ENCODE measurements at regions not wholly inside any gene's neighbourhood (a gene's known extent, or its start where the extent isn't known, plus 50 kb on each side); places are given as distances from the start of the nearest gene placed in this dataset.

GRCh38 chr7:155941688-155942087 is 129.4 kb upstream of the SHH start:
- no peak overlapping the region for H3K4me3 ChIP-seq (ENCODE audit: insufficient read depth, low read depth, low read length)
- H3K27me3 ChIP-seq (ENCODE audit: control insufficient read depth, insufficient read depth, low read length), result no peaks in the 10 kb centered on the region
- no peaks in the 10 kb centered on the region for H4K20me1 ChIP-seq (ENCODE audit: insufficient read depth, low read length)
- H3K4me1 ChIP-seq (ENCODE audit: control insufficient read depth, insufficient read depth, low read length), result peaks cover 2% of the 10 kb centered on the region; the same call in 1 of the 2 replicates
- H3K14ac ChIP-seq (replicated peaks; ENCODE audit: low read depth, low read length), result no peak overlapping the region
- no peaks in the 10 kb centered on the region for H3K36me3 ChIP-seq (ENCODE audit: control insufficient read depth, insufficient read depth, low read length)
- no peak overlapping the region for H3K23ac ChIP-seq (ENCODE audit: low read depth, low read length)
- H4K91ac ChIP-seq (ENCODE audit: insufficient read depth, low read depth, low read length), result no peak overlapping the region
- BruUV-seq (replicated peaks), result no TSS peak
- H2BK15ac ChIP-seq (ENCODE audit: low read depth, low read length), result no peak overlapping the region
- no peaks in the 10 kb centered on the region for H3K79me1 ChIP-seq (ENCODE audit: low read depth in 1 of 2, low read length in 2 of 2)
- H3K4me2 ChIP-seq (ENCODE audit: low read depth, low read length), result no peak overlapping the region
- no peak overlapping the region for H4K5ac ChIP-seq (ENCODE audit: low read depth, low read length)
- intact Hi-C loops (cut with micrococcal nuclease), result no loop called here
- no peak overlapping the region for H2BK20ac ChIP-seq (ENCODE audit: low read depth, low read length)
- H2AFZ ChIP-seq (replicated peaks; ENCODE audit: low read length, poor library complexity), result no peak overlapping the region
- no peak overlapping the region for H4K8ac ChIP-seq (ENCODE audit: low read depth in 2 of 2, low read length in 2 of 2)
- no peak overlapping the region for H3K56ac ChIP-seq (ENCODE audit: extremely low read depth, insufficient read depth, low read length)
- no peak overlapping the region for H3K27ac ChIP-seq (ENCODE audit: insufficient read depth, low read length)
- CTCF ChIA-PET, result no interaction called here
- DNase-seq (no peak), ATAC-seq (ENCODE audit: low read depth) (peak; percentile 32; the same call in 1 of the 2 replicates)
- H2BK5ac ChIP-seq (ENCODE audit: low read depth, low read length, poor library complexity, severe bottlenecking), result no peak overlapping the region
- no peak overlapping the region for H3K4ac ChIP-seq (ENCODE audit: low read depth, low read length)
- POLR2A ChIA-PET (ENCODE audit: unreplicated experiment), result no interaction called here
- no peak overlapping the region for H3K9ac ChIP-seq (ENCODE audit: low read depth, low read length)
- no peak overlapping the region for H2AK5ac ChIP-seq (ENCODE audit: low read depth, low read length)
- dilution Hi-C loops (cut with HindIII; ENCODE audit: low sequenced_read_pairs, unreplicated experiment), result no loop called here
- no peak overlapping the region for H2AK9ac ChIP-seq (replicated peaks; ENCODE audit: low read depth, low read length, poor library complexity)
- no peak overlapping the region for H2BK120ac ChIP-seq (ENCODE audit: low read depth, low read length)
- no peak overlapping the region for H3K18ac ChIP-seq (ENCODE audit: low read depth, low read length)
- no peaks in the 10 kb centered on the region for H3K9me1 ChIP-seq (ENCODE audit: insufficient read depth, low read length)
- 20% methylated on average over 1 of the region's 4 CpGs; no CpG with 5 or more reads in 1 of the 2 experiments for WGBS, 2 experiments (ENCODE audit: extremely low coverage in 2 of 2, insufficient read length in 1 of 2)
- in situ Hi-C loops (cut with MboI; ENCODE audit: low sequenced_read_pairs), result no loop called here
- TF ChIP-seq, protein P1, sequence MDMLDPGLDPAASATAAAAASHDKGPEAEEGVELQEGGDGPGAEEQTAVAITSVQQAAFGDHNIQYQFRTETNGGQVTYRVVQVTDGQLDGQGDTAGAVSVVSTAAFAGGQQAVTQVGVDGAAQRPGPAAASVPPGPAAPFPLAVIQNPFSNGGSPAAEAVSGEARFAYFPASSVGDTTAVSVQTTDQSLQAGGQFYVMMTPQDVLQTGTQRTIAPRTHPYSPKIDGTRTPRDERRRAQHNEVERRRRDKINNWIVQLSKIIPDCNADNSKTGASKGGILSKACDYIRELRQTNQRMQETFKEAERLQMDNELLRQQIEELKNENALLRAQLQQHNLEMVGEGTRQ (IDR thresholded peaks at IDR 0.05; ENCODE audit: low read depth, low read length), result no peak
- TF ChIP-seq MXI1 (IDR thresholded peaks at IDR 0.05; ENCODE audit: borderline replicate concordance, low read depth, low read length), result no peak
- TF ChIP-seq RCOR1 (IDR thresholded peaks at IDR 0.05; ENCODE audit: insufficient replicate concordance, low read length), result no peak
- no peak for TF ChIP-seq RFX5 (IDR thresholded peaks at IDR 0.05; ENCODE audit: low read depth, low read length)
- peaks cover 11% of the 10 kb centered on the region for H3K9me3 ChIP-seq (ENCODE audit: control insufficient read depth, insufficient read depth, low read length)
